Medulla oblongata (tissue), 1 donor: ENCODE measurements at regions not wholly inside any gene's neighbourhood (a gene's known extent, or its start where the extent isn't known, plus 50 kb on each side); places are given as distances from the start of the nearest gene placed in this dataset.

Source experiments
- DNase-seq: peaks from one replicate; pipeline ENCODE4 v3.0.0-alpha.2; 2015; ENCODE audit errors: extremely low spot score

DNA sequence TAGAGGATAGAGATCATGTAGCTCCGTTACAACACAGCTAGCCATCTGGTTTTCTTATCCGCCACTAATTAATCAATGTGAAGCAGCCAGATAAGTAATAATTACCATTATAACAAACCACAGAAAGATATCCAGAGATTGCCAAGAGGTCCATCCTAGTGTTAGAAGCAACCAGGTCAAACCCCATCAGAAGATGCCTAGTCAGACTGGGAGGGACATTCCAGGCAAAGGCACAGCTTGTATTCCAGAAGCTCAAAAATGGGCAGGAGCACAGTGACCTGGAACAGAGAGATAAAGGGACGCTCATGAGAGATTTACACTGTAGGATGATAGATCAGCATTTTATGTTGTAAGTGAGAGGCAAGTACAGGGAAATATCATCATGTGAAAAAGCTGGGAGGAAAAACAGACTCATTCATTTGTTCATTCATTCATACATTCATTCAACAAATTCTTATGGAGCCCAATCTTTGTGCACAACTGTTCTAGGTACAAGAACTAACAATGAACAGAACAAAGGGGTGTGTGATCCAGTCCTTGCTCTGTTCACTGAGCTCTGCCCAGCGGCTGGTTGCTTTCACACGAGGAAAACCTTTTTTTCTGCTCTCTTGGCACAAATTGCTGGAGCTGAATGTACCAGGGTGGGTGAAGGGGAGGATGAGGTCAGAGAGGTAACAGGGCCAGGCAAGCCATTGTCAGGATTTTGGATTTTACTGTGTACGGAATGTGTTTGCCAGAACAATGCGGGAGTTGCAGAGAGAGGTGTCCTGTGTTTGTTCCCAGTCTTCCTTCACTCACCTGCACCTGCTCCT, 240.8 kb upstream of the FGGY start:
- DNase-seq: no peak

- no peak for DNase-seq
Observed at GRCh38 chr1:59057211-59057694, 239.6 kb upstream of the FGGY start.

DNA sequence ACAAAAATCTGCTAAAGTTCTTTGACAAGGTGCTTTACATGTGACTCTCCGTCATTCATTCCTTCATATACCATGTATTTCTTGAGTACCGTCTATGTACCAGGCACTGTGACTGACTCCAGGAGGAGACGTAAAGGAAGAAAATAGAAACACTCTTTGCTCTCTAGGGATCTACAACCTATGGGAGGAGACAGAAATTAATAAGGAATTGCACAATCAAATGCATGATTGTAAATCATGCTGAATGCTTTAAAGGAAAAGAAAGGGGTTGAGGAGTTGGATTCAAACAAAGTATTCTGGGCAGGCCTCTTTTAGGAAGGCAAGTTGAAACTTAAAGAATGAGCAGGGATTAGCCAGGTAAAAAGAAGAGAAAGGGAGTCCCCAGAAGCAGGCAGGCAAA, 239.1 kb upstream of the FGGY start:
- DNase-seq: no peak

DNA sequence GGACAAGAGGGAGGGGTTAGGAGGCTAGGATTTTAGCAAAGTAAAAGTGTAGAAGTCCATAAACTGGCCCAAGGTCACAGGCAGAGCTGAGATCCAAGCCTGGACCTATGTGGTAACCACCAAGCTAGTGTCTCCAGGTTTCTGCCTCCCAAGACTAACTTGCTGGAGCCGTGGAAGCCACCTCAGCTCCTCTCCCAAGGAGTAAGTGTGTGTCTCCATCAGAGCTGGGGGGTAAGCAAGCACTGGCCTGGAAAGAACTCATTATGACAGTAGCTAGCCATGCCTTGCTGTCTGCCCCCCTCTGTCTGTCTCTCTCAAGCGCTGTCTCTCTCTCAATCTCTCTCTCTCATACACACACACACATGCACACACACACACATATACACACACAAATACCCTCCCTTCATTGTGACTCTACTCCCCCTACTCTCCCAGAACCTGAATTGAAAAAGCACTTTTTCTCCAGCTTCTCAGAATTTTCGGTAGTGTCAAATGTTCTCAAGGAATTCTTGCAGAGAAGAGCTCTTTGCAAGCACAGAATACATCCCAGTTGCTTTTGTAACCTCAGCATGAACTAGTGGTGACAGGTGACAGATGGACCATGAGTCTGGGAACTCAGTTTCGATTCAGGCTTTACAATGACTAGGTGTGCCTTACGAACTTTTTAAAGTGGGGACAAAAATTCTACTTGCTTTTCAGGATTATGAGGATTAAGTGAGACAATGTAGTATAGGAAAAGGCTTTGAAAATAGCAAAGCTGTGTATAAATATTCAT, 238.0 kb upstream of the FGGY start:
- DNase-seq: no peak

DNA sequence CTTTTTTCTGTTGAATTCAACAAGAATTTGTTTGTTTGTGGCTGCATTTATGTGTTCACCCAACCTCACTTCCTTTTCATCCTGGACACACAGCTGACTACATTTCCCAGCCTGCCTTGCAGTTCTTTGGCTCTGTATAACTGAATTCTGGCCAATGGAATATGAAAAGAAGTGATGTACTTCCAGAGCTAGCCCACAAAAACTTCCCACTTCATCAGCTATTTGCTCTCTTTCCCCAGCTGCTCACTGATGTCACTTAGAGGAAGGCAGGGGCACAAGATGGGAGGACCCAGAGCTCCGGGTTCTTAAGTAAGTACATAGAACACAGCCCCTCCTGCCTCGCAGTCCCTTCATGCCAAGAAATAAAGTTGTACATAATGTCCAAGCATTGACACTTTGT, 235.0 kb upstream of the FGGY start:
- peak; percentile 80 for DNase-seq

- no peak for DNase-seq
Observed at GRCh38 chr1:59062743-59063142, 234.2 kb upstream of the FGGY start.

DNA sequence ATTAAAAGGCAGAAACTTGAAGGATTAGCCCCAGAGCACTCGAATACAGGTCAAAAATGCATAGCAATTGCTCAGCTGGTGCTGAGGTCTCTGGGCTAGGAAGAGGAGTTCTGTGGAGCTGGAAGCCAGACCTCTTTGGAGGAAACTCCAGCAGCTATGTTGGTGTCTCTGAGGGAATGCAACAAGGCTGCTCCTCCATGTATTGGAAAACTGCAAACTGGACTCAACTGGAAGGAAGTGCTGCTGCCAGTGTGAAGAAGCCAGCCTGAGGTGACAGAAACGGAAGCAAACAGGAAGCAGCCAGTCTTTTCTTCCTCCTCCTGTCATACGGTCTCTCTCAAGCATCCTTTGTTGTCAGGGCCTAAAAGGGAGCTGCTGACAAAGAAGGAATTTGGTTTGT, 233.4 kb upstream of the FGGY start:
- DNase-seq: peak; percentile 41

DNA sequence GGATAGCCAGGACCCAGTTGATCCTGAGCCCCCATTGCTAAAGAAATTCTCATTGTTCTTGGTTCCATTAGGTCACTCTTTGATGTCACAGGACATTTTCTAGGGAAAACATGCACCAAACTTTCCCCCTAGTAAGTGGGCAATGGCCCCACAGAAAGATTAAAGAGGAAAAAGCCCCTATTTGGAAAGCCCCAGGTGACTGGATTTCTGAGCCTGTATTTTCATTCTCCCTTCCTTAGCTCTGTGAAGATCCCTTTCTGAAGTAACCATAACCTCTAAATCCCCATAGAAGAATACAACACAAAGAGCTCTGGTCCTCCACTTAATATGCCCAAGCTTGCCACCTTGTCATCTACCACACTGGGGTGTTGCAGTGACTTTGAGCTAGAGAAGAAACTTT, 232.3 kb upstream of the FGGY start:
- DNase-seq: no peak

- DNase-seq: no peak
Observed at GRCh38 chr1:59066236-59066635, 230.7 kb upstream of the FGGY start.

DNA sequence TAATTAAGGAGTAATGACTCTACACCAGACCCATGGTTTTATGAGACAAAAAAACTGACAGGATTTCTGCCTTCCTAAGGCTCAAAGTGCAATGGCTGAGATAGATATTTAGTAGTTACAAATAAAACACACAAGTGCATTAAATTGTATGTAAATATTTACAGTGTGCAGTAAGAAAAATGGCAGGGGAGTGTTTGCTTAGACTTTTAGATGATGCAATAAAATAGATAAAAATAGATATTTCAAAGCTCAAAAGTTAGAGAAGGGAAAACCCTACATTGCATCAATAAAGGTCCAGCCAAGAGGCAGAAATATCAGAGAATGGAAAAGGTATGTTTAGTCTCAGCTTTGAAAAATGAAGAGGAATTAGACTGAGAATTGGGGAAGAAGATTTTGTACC, 226.3 kb upstream of the FGGY start:
- no peak for DNase-seq

GRCh38 chr1:59071289-59071688, 225.6 kb upstream of the FGGY start:
- no peak for DNase-seq

DNA sequence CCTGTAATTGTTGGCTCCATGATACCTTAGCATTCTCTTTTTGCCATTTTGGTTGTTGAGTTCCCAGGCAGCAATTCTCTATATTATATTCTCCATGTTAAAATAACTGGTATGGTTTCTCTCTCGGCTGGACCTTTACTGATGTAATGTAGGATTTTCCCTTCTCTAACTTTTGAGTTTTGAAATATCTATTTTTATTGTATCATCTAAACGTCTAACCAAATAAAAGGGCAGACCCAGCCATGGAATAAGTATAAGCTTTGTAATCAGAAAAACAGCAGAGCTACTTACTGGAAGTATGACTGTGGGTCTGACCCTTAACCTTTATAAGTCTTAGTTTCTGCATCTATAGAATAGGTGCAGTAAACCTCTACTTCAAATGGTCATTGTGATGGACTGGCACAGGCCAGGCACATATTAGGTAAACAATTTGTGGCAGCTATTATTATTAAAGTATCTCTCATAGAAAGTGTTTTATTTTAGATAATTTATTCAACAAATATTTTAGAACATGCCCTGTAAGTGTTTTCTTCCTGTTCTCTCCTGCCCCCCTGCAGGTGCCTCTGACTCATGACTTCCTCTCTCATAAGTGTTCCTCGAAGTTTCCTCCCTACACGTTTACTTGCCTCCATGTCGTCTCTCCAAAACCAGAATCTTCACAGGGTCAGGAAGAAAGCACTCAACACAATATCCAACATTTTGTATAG, 224.9 kb upstream of the FGGY start:
- DNase-seq: no peak

- DNase-seq: peak; percentile 33
Observed at GRCh38 chr1:59072583-59072947, 224.3 kb upstream of the FGGY start.

DNA sequence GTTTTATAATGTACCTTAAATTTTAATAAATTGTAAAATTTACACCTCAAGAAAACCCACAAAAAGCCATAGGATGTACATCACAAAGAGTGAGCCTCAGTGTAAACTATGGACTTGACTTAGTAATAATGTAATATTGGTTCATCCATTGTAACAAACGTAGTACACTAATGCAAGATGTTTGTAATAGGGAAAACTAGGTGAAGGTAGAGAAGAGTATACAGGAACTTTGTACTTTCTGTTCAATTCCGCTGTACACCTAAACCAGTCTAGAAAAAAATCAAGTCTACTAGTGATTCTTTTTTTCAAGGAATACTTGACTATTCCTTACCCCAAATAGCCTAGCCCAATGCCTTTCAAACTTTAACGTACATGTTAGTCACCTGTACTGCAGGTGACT, 222.3 kb upstream of the FGGY start:
- DNase-seq: no peak

GRCh38 chr1:59075021-59075420, 221.9 kb upstream of the FGGY start:
- DNase-seq: no peak

DNA sequence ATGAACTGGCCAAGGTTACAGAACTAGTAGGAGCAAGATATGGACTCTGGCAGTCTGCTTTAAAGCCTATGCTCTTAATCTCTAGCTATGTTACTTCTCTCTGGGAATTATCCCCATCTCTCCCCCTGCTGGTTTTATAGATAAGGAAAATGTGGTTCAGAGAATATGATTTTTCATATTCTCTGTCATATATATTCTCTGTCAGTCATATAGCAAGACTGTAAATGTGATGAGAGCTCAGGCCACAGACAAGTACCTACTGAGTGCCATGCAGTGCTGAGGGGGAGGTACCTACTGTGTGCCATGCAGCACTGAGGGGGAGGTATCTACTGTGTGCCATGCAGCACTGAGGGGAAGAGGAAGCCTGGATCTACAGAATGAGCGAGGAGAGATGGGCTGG, 220.3 kb upstream of the FGGY start:
- no peak for DNase-seq

- DNase-seq: no peak
Observed at GRCh38 chr1:59077466-59078069, 219.3 kb upstream of the FGGY start.

- peak; percentile 23 for DNase-seq
Observed at GRCh38 chr1:59078070-59078800, 218.7 kb upstream of the FGGY start.

DNA sequence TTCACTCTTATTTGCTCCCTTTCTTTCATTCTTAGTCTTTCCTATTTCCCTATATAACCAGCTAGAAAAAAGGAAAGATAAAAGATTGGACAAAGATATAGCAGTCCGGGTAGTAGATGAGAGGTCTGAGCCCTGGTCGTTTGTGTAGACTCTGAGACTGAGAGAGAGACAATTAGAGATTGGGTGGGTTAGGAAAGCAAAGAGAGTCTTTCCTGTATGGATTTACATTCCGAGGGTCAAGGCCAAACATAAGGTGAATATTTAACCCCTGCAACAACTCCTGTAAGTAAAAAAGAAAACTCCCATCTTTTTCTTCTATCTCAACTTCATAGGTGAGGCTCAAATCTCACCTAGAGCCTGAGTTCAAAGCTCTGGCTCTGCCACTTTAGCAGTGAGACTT, 218.0 kb upstream of the FGGY start:
- no peak for DNase-seq

DNA sequence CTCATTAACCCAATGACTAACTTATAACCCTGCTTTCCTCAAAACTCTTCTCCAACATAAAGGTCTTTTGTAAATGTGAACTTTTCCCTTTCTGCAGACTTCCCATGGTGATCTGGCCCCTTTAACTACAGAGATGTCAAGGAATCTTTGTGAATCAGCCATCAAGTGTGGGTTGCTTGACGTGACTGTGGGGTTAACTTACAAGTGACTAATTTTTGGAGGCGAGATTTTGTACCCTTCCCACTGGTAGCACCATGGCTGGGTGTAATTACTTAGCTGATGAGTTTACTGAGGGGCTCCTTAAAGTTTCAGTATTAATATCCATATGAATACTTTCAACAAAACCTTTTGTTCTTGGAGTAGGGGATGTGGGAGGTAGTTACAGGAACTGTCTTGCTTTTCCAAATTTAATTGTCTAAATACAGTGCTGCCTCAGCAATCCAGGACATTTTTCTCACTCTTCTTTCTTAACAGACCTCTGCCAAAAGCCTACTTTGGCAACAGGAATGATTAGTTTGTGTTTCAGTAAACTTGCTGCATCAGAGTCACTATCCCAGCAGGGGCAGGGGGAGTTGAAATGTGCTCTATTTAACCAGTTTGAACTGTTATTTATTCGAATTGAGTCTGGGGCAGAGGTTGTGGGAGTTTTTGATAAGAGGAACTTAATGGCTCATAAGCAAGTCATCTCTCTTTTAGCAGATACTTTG, 217.3 kb upstream of the FGGY start:
- no peak for DNase-seq

GRCh38 chr1:59081181-59081580, 215.7 kb upstream of the FGGY start:
- DNase-seq: no peak
